CD4-positive, alpha-beta T cell treated with Interferon gamma for 1 hour (primary cell): ENCODE measurements at regions not wholly inside any gene's neighbourhood (a gene's known extent, or its start where the extent isn't known, plus 50 kb on each side); places are given as distances from the start of the nearest gene placed in this dataset.

ENCODE experiments used
- DNase-seq: peaks from one replicate; pipeline ENCODE4 v3.0.0-alpha.2; 2020

GRCh38 chr12:124406043-124406442 is 111.2 kb downstream of the RFLNA start:
- no peak for DNase-seq

- DNase-seq = no peak
Measured at GRCh38 chr12:124405592-124405991, 110.7 kb downstream of the RFLNA start.

DNA sequence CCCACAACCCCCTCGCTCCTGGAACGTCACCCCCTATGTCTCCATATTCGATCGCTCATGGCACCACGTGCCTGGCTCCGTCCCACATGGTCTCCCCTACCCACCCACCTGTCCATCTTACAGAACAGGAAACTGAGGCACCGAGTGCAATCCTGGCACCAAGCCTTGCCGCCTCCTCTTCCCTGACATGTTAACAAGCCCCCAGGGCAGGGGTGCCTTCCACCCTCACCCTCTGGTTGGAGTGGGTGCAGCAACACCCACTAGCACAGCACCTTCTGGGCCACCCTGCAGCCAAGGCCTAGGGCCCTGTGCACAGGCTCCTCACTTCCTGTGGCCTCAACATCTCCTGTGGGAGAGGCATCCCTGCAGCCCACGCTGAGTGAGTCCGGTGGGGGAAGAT is 110.3 kb downstream of the RFLNA start:
- DNase-seq = no peak

GRCh38 chr12:124404162-124404784 is 109.4 kb downstream of the RFLNA start:
- DNase-seq = no peak

- DNase-seq = no peak
Measured at GRCh38 chr12:124403273-124403672, 108.4 kb downstream of the RFLNA start.

GRCh38 chr12:124402248-124403066 is 107.6 kb downstream of the RFLNA start:
- no peak for DNase-seq

- DNase-seq = no peak
Measured at GRCh38 chr12:124401704-124402221, 106.9 kb downstream of the RFLNA start.

DNA sequence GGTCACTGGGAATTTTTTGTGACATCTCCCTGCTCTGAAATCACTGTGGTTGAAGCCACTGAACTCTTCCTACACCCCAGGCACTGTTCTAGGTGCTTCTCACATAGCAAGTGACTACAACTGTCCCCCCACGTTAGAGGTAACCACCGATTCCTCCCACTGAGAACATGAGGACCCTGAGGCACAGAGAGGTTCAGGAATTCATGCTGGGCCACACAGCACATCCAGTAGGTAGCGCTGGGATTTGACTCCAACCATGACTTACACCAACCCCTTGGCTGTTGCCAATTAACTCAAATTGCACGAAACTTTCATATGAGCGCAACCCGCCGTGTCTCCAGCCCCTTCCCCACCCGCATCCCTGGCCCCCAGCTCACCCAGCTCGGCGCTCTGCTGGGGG is 105.2 kb downstream of the RFLNA start:
- no peak for DNase-seq

DNA sequence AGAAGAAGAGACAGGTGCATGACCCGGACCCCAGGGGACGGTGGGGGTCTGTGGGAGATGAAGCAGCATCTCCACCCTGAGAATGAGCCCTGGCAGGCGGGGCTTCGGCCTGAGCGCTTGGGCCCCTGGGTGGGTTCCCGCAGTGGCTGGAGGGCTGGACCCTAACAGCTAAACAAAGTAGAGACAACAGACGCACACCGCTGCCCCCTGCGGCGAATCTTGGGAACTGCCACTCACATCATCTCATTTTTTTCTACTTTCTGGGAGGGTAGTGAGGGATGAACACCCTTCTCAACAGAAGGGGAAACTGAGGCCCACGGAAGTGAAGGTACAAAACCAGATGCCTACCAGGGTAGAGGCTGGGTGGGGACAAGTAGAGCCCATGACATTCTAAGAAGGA is 104.7 kb downstream of the RFLNA start:
- DNase-seq = no peak

DNA sequence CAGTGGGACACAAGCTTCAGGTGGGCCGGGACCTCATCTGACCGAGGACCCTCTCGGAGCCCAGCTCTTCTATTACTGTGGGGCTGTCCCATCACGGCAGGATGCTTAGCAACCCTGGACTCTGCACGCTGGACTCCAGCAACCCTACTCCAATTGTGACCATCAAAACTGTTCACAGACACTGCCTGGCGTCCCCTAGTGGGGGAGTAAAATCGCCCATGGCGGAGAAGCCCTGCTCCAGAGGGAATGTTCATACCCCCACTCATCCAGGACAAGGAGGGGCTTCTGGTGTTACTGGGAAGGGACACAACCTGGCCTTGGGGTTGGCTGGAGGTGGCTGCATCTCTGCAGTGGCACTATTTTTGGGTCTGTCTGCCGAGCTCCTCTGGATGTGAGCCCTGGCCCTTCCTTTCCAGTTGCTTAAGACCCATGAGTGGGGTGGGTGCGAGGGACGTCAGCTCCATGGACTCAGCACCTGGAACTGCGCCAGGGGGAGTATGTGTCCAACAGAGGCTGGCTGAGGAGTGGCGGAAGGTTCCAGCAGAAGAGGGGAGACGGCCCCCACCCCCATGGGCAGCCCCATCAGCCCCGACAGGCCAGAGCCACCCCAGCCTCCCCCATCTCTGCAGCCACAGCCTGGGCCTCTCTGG is 103.8 kb downstream of the RFLNA start:
- DNase-seq = no peak

DNA sequence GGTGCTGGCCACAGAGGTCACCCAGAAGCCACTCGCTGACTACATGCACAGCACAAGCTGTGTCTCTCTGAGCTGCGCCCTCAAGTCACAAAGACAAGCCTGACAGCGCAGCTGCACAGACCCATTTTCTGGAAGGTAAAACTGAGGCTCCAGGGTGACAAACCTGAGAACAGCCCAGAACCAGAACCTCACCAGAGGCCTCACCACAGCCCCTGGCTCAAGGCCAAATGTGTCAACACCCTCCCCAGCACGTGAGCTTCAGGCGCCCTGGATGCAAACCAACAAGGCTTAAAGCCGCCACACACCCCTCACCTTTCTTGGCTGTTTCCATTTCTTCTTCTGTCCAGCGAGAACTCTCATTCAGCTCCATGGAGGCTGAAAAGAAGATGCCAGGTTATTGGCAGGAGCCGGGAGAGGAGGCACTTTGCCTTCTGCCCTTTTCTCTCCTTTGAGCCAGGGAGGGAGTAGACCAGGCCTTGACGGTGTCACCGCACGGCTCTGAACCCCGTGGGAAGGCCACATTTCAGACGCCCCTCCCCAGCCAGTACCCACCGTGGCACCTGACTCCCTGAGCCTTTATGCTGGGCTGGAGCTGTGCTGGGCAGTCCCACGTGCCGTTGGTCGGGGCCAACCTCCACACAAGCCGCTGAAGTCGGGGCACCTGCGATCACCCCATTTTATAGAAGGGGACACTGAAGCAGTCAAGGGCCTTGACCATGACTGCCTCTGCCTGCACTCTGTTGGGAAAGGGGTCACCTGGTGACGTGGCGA is 103.1 kb downstream of the RFLNA start:
- no peak for DNase-seq

- no peak for DNase-seq
Measured at GRCh38 chr12:124397399-124397679, 102.4 kb downstream of the RFLNA start.

GRCh38 chr12:124396544-124397398 is 101.9 kb downstream of the RFLNA start:
- no peak for DNase-seq

DNA sequence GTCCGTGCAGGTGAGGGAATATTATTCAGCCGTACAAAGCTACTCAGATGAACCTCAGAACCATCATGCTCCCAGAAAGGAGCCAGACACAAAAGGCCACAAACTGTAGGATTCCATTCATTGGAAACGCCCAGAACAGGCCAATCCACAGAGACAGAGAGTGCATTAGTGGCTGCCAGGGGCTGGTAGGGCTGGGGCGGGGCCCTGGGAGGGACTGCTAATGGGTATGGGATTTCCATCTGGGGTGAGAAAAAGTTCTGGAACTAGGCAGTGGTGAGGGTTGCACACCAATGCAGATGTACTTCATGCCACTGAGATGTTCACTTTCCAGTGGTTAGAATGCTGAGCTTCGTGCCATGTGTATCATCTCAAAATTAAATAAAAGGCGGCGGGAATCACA is 101.1 kb downstream of the RFLNA start:
- DNase-seq = no peak

GRCh38 chr12:124395284-124395752 is 100.4 kb downstream of the RFLNA start:
- DNase-seq = no peak

DNA sequence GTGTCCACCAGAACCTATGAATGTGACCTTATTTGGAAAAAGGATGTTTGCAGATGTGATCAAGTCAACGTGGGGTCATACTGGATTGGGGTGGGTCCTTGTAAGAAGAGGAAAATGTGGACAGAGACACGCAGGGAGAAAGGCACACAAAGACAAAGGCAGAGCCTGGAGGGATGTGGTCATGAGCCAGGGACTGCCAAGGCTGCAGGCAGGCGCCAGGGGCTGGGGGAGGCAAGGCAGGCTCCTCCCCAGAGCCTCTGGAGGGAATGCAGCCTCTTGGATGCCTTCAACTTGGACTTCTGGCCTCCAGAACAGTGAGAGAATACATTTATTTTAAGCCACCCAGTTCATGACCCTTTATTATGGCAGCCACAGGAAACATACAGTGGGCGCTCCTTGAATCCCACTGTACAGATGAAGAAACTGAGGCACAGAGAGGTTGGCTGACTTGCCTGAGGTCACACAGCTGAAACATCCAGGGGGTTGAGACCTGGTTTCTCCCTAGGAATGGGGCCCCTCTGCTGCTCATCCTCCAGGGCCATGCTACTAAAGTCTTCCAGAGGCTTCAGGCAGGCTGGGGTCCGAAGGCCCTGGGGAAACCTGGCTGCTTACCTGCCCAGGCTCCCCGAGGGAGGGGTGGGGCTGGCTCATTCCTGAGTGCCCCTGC is 99.7 kb downstream of the RFLNA start:
- DNase-seq = no peak

GRCh38 chr12:124393831-124394230 is 98.9 kb downstream of the RFLNA start:
- DNase-seq = no peak

DNA sequence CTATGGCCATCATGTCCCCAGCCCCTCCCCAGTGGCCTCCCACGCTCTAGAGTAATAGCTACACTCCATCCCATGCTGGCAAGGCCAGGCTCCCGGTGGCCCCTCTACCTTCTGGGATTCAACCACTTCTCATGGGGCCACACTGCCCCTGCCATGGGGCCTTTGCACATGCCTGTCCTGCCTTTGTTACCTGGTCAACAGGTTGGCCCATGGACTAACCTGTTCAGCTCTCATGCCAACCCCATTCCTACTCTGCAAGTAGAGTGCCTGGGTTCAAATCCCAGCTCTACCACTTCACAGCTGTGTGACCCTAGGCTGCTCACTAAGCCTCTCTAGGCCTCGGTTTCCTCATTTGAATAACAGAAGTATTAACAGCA is 98.5 kb downstream of the RFLNA start:
- no peak for DNase-seq

DNA sequence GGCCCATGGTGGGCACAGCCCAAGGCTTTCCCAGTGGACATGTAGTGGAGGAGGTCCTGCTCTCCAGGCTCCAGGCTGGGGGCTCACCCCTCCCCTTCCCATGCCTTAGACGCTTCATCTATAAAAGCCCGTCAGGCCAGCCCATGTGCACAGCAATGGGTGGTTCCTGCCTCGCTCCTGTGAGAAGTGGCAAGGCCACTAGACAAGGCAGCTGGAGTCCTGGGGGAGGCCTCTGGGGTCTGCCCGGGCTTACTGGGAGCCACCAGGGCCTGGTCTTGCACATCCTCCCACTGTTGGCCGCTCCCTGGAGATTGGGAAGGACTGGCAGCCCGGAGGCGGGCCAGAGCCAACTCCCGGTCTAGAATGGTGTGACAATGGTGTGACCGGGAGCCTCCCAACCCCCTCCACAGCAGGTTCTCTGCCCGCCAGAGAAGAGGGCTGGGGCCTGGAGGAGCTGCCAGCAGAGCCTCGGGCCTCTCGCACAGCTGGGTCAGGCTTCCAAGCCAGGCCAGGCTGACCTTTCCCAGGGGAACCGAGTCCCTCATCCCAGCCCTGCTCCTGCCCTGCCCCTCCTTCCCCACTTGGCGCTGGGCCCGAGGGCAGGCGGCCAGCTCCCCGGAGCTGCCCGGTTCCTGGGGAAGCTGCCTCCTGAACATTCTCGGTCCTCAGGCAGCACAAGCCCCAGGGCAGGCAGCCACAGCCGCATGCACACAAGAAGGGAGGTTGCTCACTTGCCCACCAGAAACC is 97.9 kb downstream of the RFLNA start:
- no peak for DNase-seq

- DNase-seq = peak; percentile 28
Measured at GRCh38 chr12:124392271-124392666, 97.4 kb downstream of the RFLNA start.
